A549 (cell line): ENCODE measurements at regions not wholly inside any gene's neighbourhood (a gene's known extent, or its start where the extent isn't known, plus 50 kb on each side); places are given as distances from the start of the nearest gene placed in this dataset.
A peak's percentile ranks its signal among the peaks of the same experiment; 100 is the strongest.
"Not testable (repeated sequence)": the region's sequence is repeated elsewhere in the genome, so short reads cannot be mapped to it uniquely, and the experiment has no call there.

Experiments used
- ATAC-seq, 2 experiments: fragments of 200-7000 bp in 1 of 2; fragments of >200 bp in 1 of 2; cut with Nextera tagmentation in 1 of 2; cut with Tn5 transposase in 1 of 2; 3 replicates each; pipeline versions ENCODE4 v1.8.0 to v1.9.1; 2018 to 2020; ENCODE audit warnings: mild to moderate bottlenecking in 1 of 2, moderate library complexity in 1 of 2
- CTCF ChIA-PET: fragments of 300-600 bp; sonication (Branson Sonifier 250); formaldehyde crosslinking; extraction: SDS; loops from one replicate; lab custom pipeline; 2021; ENCODE audit warnings: antibody characterized with exemption, inconsistent platforms; lab: Yijun Ruan, JAX
- POLR2A ChIA-PET: fragments of 350-600 bp; formaldehyde crosslinking; extraction: SDS; loops from one replicate; lab custom pipeline; 2021; ENCODE audit warnings: antibody characterized with exemption, inconsistent platforms; lab: Yijun Ruan, JAX
- DNase-seq, 2 experiments: peaks; one replicate each; pipeline versions ENCODE4 v3.0.0 to v3.0.0-alpha.2; 2011 to 2016; ENCODE audit warnings: low read depth in 1 of 2, low spot score in 1 of 2
- FAIRE-seq: peaks from 2 replicates; lab custom pipeline; 2011; peaks lifted over from hg19 to GRCh38; lab: Jason Lieb, UNC
- H3K27ac ChIP-seq, 2 experiments: fragments of >200 bp; sonication (Bioruptor Twin); formaldehyde crosslinking; 3 replicates each; pipeline ENCODE4 v1.5.1; 2016 to 2017
- H3K4me1 ChIP-seq: fragments of >200 bp; sonication (Bioruptor Twin); formaldehyde crosslinking; 3 replicates; pipeline ENCODE4 v1.6.1; 2016
- H3K4me2 ChIP-seq: fragments of >200 bp; sonication (Bioruptor Twin); formaldehyde crosslinking; 3 replicates; pipeline ENCODE4 v1.6.1; 2016
- H3K4me3 ChIP-seq: fragments of >200 bp; sonication (Bioruptor Twin); formaldehyde crosslinking; 3 replicates; pipeline ENCODE4 v1.5.1; 2016
- H3K9me3 ChIP-seq: fragments of >200 bp; sonication (Bioruptor Twin); formaldehyde crosslinking; 3 replicates; pipeline ENCODE4 v1.6.1; 2016
- CTCF ChIP-seq: fragments of >200 bp; sonication (Bioruptor Twin); formaldehyde crosslinking; IDR thresholded peaks from 3 replicates; pipeline ENCODE4 v1.5.1; 2016
- RAD21 ChIP-seq, 2 experiments: fragments of >200 bp in 1 of 2; sonication (Bioruptor Twin) in 1 of 2; formaldehyde crosslinking in 1 of 2; IDR thresholded peaks in 1 of 2; conservative IDR thresholded peaks in 1 of 2; 2 replicates in 1 of 2; 3 replicates in 1 of 2; pipeline ENCODE4 v1.6.1; 2012 to 2018; ENCODE audit warnings: inconsistent platforms in 1 of 2
- SMC3 ChIP-seq: fragments of >200 bp; sonication (Bioruptor Twin); formaldehyde crosslinking; IDR thresholded peaks from 3 replicates; pipeline ENCODE4 v1.6.1; 2018; ENCODE audit warnings: inconsistent platforms
- WGBS: methylation state at CpG from one replicate; pipeline ENCODE4 v1.1.6; 2017; ENCODE audit errors: missing lambda C conversion rate; 5-methylcytosine and 5-hydroxymethylcytosine counted together

GRCh38 chr2:89948102-89948501 is 1256.6 kb downstream of the RPIA start:
- CTCF ChIA-PET, DNase-seq, H3K4me3 ChIP-seq, POLR2A ChIA-PET, H3K27ac ChIP-seq, H3K4me1 ChIP-seq, ATAC-seq, H3K4me2 ChIP-seq, FAIRE-seq, H3K9me3 ChIP-seq: not testable (repeated sequence)
- WGBS, result 0% methylated on average over 3 of the region's 3 CpGs

- DNase-seq, H3K27ac ChIP-seq, POLR2A ChIA-PET, CTCF ChIA-PET, H3K4me1 ChIP-seq, H3K4me2 ChIP-seq, H3K9me3 ChIP-seq, H3K4me3 ChIP-seq: not testable (repeated sequence)
- FAIRE-seq (peak; percentile 51), ATAC-seq (peak in 1 of 2 experiments; percentile 44; a peak in 2 of 6 replicates)
- 0% methylated on average over 1 of the region's 2 CpGs for WGBS
Observed at GRCh38 chr2:89950807-89951206, 1259.3 kb downstream of the RPIA start.

- ATAC-seq, result peak; percentile 73 to 81; a peak in 5 of 6 replicates
- POLR2A ChIA-PET, H3K4me2 ChIP-seq, H3K27ac ChIP-seq, H3K4me1 ChIP-seq: not testable (repeated sequence)
- peak in 1 of 2 experiments; percentile 27; a peak in 1 of 5 replicates for TF ChIP-seq RAD21 (conservative IDR thresholded peaks at IDR 0.05 in 1 of 2, IDR thresholded peaks at IDR 0.05 in 1 of 2)
- peak; percentile 13; the same call in 2 of the 3 replicates for TF ChIP-seq CTCF
- 0 out of 3 replicates have a peak, but pooled peaks have one; percentile 10 for TF ChIP-seq SMC3
- TF ChIP-seq, all 56 proteins: peak for 3; not testable (repeated sequence) for 53
- CTCF ChIA-PET, H3K4me3 ChIP-seq, H3K9me3 ChIP-seq, FAIRE-seq: not testable (repeated sequence)
- 45% methylated on average over 3 of the region's 3 CpGs for WGBS
- DNase-seq, result peak; percentile 0 to 33
Observed at GRCh38 chr2:89957236-89957635, 1265.8 kb downstream of the RPIA start.

- ATAC-seq, H3K9me3 ChIP-seq, POLR2A ChIA-PET, H3K4me2 ChIP-seq, H3K4me1 ChIP-seq, FAIRE-seq, CTCF ChIA-PET, H3K27ac ChIP-seq, H3K4me3 ChIP-seq, DNase-seq: not testable (repeated sequence)
- WGBS, result 59% methylated on average over 3 of the region's 3 CpGs
Observed at GRCh38 chr2:89959729-89960378, 1268.4 kb downstream of the RPIA start.

- ATAC-seq, H3K4me3 ChIP-seq, H3K4me1 ChIP-seq, DNase-seq, H3K9me3 ChIP-seq, FAIRE-seq, H3K4me2 ChIP-seq, POLR2A ChIA-PET, H3K27ac ChIP-seq, CTCF ChIA-PET: not testable (repeated sequence)
- no CpG with 5 or more reads among the region's 2 CpGs for WGBS
Observed at GRCh38 chr2:89960570-89960969, 1269.1 kb downstream of the RPIA start.

GRCh38 chr2:89968567-89968966 is 1277.1 kb downstream of the RPIA start:
- H3K4me1 ChIP-seq, CTCF ChIA-PET, POLR2A ChIA-PET, FAIRE-seq, H3K4me2 ChIP-seq, H3K4me3 ChIP-seq, H3K9me3 ChIP-seq, ATAC-seq, H3K27ac ChIP-seq, DNase-seq: not testable (repeated sequence)
- 3% methylated on average over 3 of the region's 3 CpGs for WGBS

- 0 out of 6 replicates have a peak, but pooled peaks of 1 of the 2 experiments have one; percentile 23 for ATAC-seq
- WGBS, result no CpG with 5 or more reads among the region's 4 CpGs
- H3K4me1 ChIP-seq, H3K4me3 ChIP-seq, FAIRE-seq, H3K4me2 ChIP-seq, CTCF ChIA-PET, DNase-seq, H3K27ac ChIP-seq, POLR2A ChIA-PET, H3K9me3 ChIP-seq: not testable (repeated sequence)
Observed at GRCh38 chr2:89969190-89969589, 1277.7 kb downstream of the RPIA start.

GRCh38 chr2:89973849-89974248 is 1282.4 kb downstream of the RPIA start:
- CTCF ChIA-PET, H3K4me1 ChIP-seq, H3K27ac ChIP-seq, DNase-seq, FAIRE-seq, H3K9me3 ChIP-seq, POLR2A ChIA-PET, H3K4me3 ChIP-seq, H3K4me2 ChIP-seq, ATAC-seq: not testable (repeated sequence)
- 2% methylated on average over 3 of the region's 3 CpGs for WGBS
